GM12891 (cell line): ENCODE measurements at regions not wholly inside any gene's neighbourhood (a gene's known extent, or its start where the extent isn't known, plus 50 kb on each side); places are given as distances from the start of the nearest gene placed in this dataset.

Experiments
- DNase-seq: peaks from one replicate; pipeline ENCODE4 v3.0.0; 2011; ENCODE audit warnings: low spot score; ENCODE audit not compliant: insufficient read length
- FAIRE-seq: peaks from 2 replicates; lab custom pipeline; 2011; peaks lifted over from hg19 to GRCh38; lab: Jason Lieb, UNC
- PAX5 ChIP-seq: IDR thresholded peaks from 2 replicates; pipeline ENCODE4 v1.6.1; 2011; ENCODE audit warnings: low read length, moderate library complexity, mild to moderate bottlenecking; ENCODE audit not compliant: insufficient read depth, severe bottlenecking
- POLR2A ChIP-seq: IDR thresholded peaks from 2 replicates; pipeline ENCODE4 v1.6.1; 2011; ENCODE audit warnings: low read depth, low read length, control low read depth
- POLR2AphosphoS5 ChIP-seq: IDR thresholded peaks from 2 replicates; pipeline ENCODE4 v1.6.1; 2011; ENCODE audit warnings: low read depth, low read length, control low read depth
- POU2F2 ChIP-seq: IDR thresholded peaks from 2 replicates; pipeline ENCODE4 v1.6.1; 2011; ENCODE audit warnings: low read depth, mild to moderate bottlenecking, control low read depth, low read length, moderate library complexity
- SPI1 ChIP-seq: IDR thresholded peaks from 2 replicates; pipeline ENCODE4 v1.6.1; 2011; ENCODE audit warnings: low read depth, low read length, control low read depth
- TAF1 ChIP-seq: IDR thresholded peaks from 2 replicates; pipeline ENCODE4 v1.6.1; 2011; ENCODE audit warnings: low read depth, low read length, control low read depth

- FAIRE-seq (no peak), DNase-seq (no peak)
- TF ChIP-seq POLR2AphosphoS5 (no peak), PAX5 (no peak), POU2F2 (no peak), SPI1 (no peak), TAF1 (no peak), POLR2A (no peak)
Measured at GRCh38 chr16:51708861-51709260, 557.8 kb upstream of the SALL1 start.

- TF ChIP-seq TAF1 (no peak), POU2F2 (no peak), POLR2AphosphoS5 (no peak), POLR2A (no peak), SPI1 (no peak), PAX5 (no peak)
- FAIRE-seq (no peak), DNase-seq (no peak)
Measured at GRCh38 chr16:51707666-51708065, 556.6 kb upstream of the SALL1 start.

GRCh38 chr16:51705142-51705541 is 554.1 kb upstream of the SALL1 start:
- no peak for TF ChIP-seq POLR2AphosphoS5
- no peak for TF ChIP-seq SPI1
- no peak for TF ChIP-seq POLR2A
- TF ChIP-seq TAF1: no peak
- no peak for TF ChIP-seq POU2F2
- TF ChIP-seq PAX5: no peak
- FAIRE-seq: no peak
- DNase-seq: no peak

GRCh38 chr16:51701025-51701424 is 550.0 kb upstream of the SALL1 start:
- FAIRE-seq (no peak), DNase-seq (no peak)
- TF ChIP-seq POLR2AphosphoS5 (no peak), POU2F2 (no peak), SPI1 (no peak), TAF1 (no peak), POLR2A (no peak), PAX5 (no peak)

- DNase-seq (no peak), FAIRE-seq (no peak)
- TF ChIP-seq SPI1 (no peak), TAF1 (no peak), POLR2A (no peak), POU2F2 (no peak), POLR2AphosphoS5 (no peak), PAX5 (no peak)
Measured at GRCh38 chr16:51699686-51700396, 548.8 kb upstream of the SALL1 start.

GRCh38 chr16:51698647-51699046 is 547.6 kb upstream of the SALL1 start:
- no peak for FAIRE-seq

GRCh38 chr16:51697454-51697853 is 546.4 kb upstream of the SALL1 start:
- TF ChIP-seq TAF1 (no peak), POLR2AphosphoS5 (no peak), POLR2A (no peak), POU2F2 (no peak), SPI1 (no peak), PAX5 (no peak)
- no peak for DNase-seq
- no peak for FAIRE-seq

More at GRCh38 chr16:51698647-51699046, 547.6 kb upstream of the SALL1 start:
- TF ChIP-seq POU2F2: no peak
- TF ChIP-seq POLR2AphosphoS5: no peak
- TF ChIP-seq SPI1: no peak
- no peak for TF ChIP-seq POLR2A
- DNase-seq: no peak

GRCh38 chr16:51696376-51696775 is 545.3 kb upstream of the SALL1 start:
- DNase-seq (no peak), FAIRE-seq (no peak)
- TF ChIP-seq POLR2AphosphoS5 (no peak), TAF1 (no peak), POU2F2 (no peak), PAX5 (no peak), SPI1 (no peak), POLR2A (no peak)

GRCh38 chr16:51691109-51691508 is 540.0 kb upstream of the SALL1 start:
- DNase-seq (no peak), FAIRE-seq (no peak)
- TF ChIP-seq SPI1 (no peak), POLR2A (no peak)

- FAIRE-seq: no peak
- TF ChIP-seq POLR2A (no peak), PAX5 (no peak), TAF1 (no peak), POLR2AphosphoS5 (no peak), SPI1 (no peak), POU2F2 (no peak)
- no peak for DNase-seq
Measured at GRCh38 chr16:51685498-51685897, 534.4 kb upstream of the SALL1 start.

GRCh38 chr16:51683882-51684281 is 532.8 kb upstream of the SALL1 start:
- no peak for FAIRE-seq
- no peak for TF ChIP-seq TAF1
- TF ChIP-seq SPI1: no peak
- no peak for TF ChIP-seq PAX5
- no peak for TF ChIP-seq POU2F2
- no peak for TF ChIP-seq POLR2AphosphoS5
- TF ChIP-seq POLR2A: no peak
- DNase-seq: no peak
